A673 (cell line): ENCODE measurements at regions not wholly inside any gene's neighbourhood (a gene's known extent, or its start where the extent isn't known, plus 50 kb on each side); places are given as distances from the start of the nearest gene placed in this dataset.

ENCODE experiments used
- BruUV-seq: library from RNA; stranded (reverse); fragments of 400-500 nt; replicated peaks from 2 replicates; lab custom pipeline; 2021; lab: Mats Ljungman, UMichigan
- CTCF ChIA-PET: fragments of 300-600 bp; sonication (Branson Sonifier 250); formaldehyde crosslinking; loops from one replicate; lab custom pipeline; 2022; ENCODE audit warnings: antibody characterized with exemption; lab: Charles Lee
- POLR2A ChIA-PET: fragments of 300-600 bp; sonication (Branson Sonifier 250); formaldehyde crosslinking; loops from one replicate; lab custom pipeline; 2022; ENCODE audit warnings: antibody characterized with exemption; ENCODE audit not compliant: low non-redundant PET; lab: Charles Lee
- DNase-seq: peaks from one replicate; pipeline ENCODE4 v3.0.0-alpha.2; 2015; ENCODE audit warnings: low spot score
- H3K27ac ChIP-seq: fragments of 200-600 bp; sonication (generic); 2 replicates; pipeline ENCODE4 v1.5.1; 2016; ENCODE audit warnings: mixed run types, low read depth, mild to moderate bottlenecking, mixed read lengths, antibody characterized with exemption, low read length; ENCODE audit not compliant: poor library complexity, severe bottlenecking
- H3K27me3 ChIP-seq: fragments of 200-600 bp; sonication (generic); replicated peaks from 2 replicates; pipeline ENCODE4 v1.6.1; 2017; ENCODE audit warnings: mixed run types, low read depth, mild to moderate bottlenecking, mixed read lengths, antibody characterized with exemption, low read length; ENCODE audit not compliant: insufficient read depth, poor library complexity
- H3K36me3 ChIP-seq: fragments of 200-600 bp; sonication (generic); 2 replicates; pipeline ENCODE4 v1.6.1; 2016; ENCODE audit warnings: mixed run types, mild to moderate bottlenecking, mixed read lengths, antibody characterized with exemption, low read length; ENCODE audit not compliant: insufficient read depth, poor library complexity, severe bottlenecking
- H3K4me1 ChIP-seq: fragments of 200-600 bp; sonication (generic); 2 replicates; pipeline ENCODE4 v1.6.1; 2017; ENCODE audit warnings: mixed run types, mild to moderate bottlenecking, mixed read lengths, antibody characterized with exemption, low read length; ENCODE audit not compliant: insufficient read depth, poor library complexity, severe bottlenecking
- H3K4me3 ChIP-seq: fragments of 200-600 bp; sonication (generic); 2 replicates; pipeline ENCODE4 v1.5.1; 2016; ENCODE audit warnings: low read depth, mixed run types, mild to moderate bottlenecking, mixed read lengths, low read length; ENCODE audit not compliant: poor library complexity, severe bottlenecking
- H3K9me3 ChIP-seq: fragments of 200-600 bp; sonication (generic); 2 replicates; pipeline ENCODE4 v1.6.1; 2016; ENCODE audit warnings: mixed run types, low read depth, mild to moderate bottlenecking, mixed read lengths, antibody characterized with exemption, low read length; ENCODE audit not compliant: poor library complexity, severe bottlenecking
- EZH2 ChIP-seq: fragments of 200-600 bp; sonication (generic); IDR thresholded peaks from 2 replicates; pipeline ENCODE4 v1.6.1; 2017; ENCODE audit warnings: borderline replicate concordance, low read depth, mild to moderate bottlenecking, mixed read lengths, antibody characterized with exemption, low read length; ENCODE audit not compliant: poor library complexity, severe bottlenecking
- intact Hi-C: fragments of 100-400 bp; cut with micrococcal nuclease; formaldehyde crosslinking; loops from one replicate; pipeline ENCODE4 v1.10.0; 2022; ENCODE audit not compliant: unreplicated experiment
- TF ChIP-seq, protein P1 (sequence below): fragments of 300-800, 200-600 bp; sonication (generic); conservative IDR thresholded peaks from 2 replicates; pipeline ENCODE4 v1.5.1; 2017; ENCODE audit warnings: low read depth, mild to moderate bottlenecking, antibody characterized with exemption, low read length, moderate library complexity, mixed read lengths

DNA sequence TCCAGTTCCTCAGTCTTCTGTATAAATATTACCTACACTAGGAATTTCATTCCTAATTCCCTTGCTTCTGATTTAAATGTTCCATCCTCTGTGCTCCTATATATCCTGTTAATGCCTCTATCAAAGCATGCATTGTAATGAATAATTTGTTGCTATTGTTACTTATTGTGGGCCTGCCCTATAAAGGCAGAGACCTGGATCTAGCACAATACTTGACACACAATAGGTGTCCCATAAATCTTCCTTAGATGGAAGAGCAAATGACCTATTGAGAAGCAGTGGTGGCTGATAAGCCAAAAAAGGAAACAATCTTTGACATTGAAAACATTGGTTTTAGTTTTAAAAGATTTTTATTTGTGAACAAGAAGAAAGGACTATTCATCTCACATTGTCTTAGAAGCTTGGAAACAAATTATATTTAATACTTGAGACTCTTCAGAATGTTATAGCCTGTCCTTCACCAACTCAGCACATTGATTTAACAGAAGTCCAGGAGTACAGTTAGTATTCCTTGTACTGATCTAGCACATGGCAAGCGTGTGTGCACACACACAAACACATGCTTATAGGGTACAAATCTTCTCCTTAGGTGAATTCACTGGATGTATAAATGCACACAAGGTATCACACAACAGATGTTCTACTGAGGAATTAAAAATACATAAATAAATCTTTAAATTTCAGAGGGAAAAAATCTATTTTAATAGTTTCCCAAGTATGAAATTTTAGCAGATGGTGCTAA lies 135.9 kb downstream of the DUSP6 start:
- peak overlapping the region; percentile 10 for H3K27ac ChIP-seq
- H3K36me3 ChIP-seq, result no peaks in the 10 kb centered on the region
- H3K4me1 ChIP-seq, result peaks cover 26% of the 10 kb centered on the region
- H3K4me3 ChIP-seq, result no peak overlapping the region
- ChIA-PET POLR2A (no interaction called here), CTCF (no interaction called here)
- no TSS peak for BruUV-seq
- no peaks in the 10 kb centered on the region for H3K27me3 ChIP-seq
- intact Hi-C loops, result no loop called here
- TF ChIP-seq, protein P1, sequence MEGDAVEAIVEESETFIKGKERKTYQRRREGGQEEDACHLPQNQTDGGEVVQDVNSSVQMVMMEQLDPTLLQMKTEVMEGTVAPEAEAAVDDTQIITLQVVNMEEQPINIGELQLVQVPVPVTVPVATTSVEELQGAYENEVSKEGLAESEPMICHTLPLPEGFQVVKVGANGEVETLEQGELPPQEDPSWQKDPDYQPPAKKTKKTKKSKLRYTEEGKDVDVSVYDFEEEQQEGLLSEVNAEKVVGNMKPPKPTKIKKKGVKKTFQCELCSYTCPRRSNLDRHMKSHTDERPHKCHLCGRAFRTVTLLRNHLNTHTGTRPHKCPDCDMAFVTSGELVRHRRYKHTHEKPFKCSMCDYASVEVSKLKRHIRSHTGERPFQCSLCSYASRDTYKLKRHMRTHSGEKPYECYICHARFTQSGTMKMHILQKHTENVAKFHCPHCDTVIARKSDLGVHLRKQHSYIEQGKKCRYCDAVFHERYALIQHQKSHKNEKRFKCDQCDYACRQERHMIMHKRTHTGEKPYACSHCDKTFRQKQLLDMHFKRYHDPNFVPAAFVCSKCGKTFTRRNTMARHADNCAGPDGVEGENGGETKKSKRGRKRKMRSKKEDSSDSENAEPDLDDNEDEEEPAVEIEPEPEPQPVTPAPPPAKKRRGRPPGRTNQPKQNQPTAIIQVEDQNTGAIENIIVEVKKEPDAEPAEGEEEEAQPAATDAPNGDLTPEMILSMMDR, result no peak
- TF ChIP-seq EZH2, result no peak
- DNase-seq, result no peak
- H3K9me3 ChIP-seq, result no peaks in the 10 kb centered on the region

DNA sequence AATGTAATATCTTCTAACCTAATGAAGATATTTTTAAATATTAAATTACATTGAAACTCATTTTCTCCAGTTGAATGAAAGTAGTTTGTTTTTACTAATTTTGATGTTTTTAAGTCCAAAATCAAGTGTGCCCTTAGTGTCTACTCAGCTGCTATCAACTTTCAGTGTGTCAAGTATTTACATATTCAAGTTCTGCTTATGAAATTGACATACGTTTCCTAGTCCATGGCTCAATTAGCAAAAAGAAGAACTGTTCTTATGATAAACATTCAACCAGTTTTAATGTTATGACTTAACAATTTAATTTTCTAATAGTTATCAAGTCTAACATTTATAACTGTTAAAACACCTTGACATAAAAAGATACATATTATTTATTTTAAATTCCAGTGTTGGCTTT lies 137.1 kb downstream of the DUSP6 start:
- BruUV-seq, result no TSS peak
- intact Hi-C loops, result no loop called here
- H3K36me3 ChIP-seq, result no peaks in the 10 kb centered on the region
- no peak for DNase-seq
- ChIA-PET CTCF (no interaction called here), POLR2A (no interaction called here)
- H3K27ac ChIP-seq, result no peak overlapping the region
- no peaks in the 10 kb centered on the region for H3K27me3 ChIP-seq
- no peaks in the 10 kb centered on the region for H3K9me3 ChIP-seq
- H3K4me1 ChIP-seq, result peaks cover 38% of the 10 kb centered on the region
- TF ChIP-seq EZH2, result no peak
- TF ChIP-seq, protein P1, result no peak
- no peak overlapping the region for H3K4me3 ChIP-seq

DNA sequence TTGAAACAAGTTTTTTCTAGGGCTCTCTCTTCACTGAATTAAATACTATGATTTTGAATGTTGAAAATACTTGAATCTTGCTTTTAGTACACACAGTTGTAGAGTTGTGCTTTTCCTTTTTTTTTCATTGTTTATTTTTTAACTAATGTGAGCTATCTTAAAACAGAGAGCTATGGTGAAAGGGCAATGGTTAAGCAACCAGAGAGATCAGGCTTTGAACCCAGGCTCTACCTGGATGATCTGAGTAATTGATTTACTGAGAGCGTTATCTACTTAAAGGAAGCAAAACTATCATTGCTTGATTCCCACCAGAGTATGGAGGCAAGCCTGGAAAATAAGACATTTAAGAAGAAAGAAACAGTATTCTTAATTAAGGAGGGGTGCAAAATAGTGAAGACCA lies 138.6 kb downstream of the DUSP6 start:
- TF ChIP-seq EZH2, result no peak
- TF ChIP-seq, protein P1, result no peak
- H3K9me3 ChIP-seq, result no peaks in the 10 kb centered on the region
- POLR2A ChIA-PET, result no interaction called here
- BruUV-seq, result no TSS peak
- H3K36me3 ChIP-seq, result no peaks in the 10 kb centered on the region
- no peak for DNase-seq
- H3K27me3 ChIP-seq, result no peaks in the 10 kb centered on the region
- intact Hi-C loops, result no loop called here
- CTCF ChIA-PET, result interaction anchor here (0.6 kb wide), 1 partner anchor 89 kb away, joined by 3 read pairs; no protein-coding TSS in a partner anchor
- no peak overlapping the region for H3K27ac ChIP-seq
- H3K4me1 ChIP-seq, result peaks cover 52% of the 10 kb centered on the region
- no peak overlapping the region for H3K4me3 ChIP-seq
